BJ (cell line): ENCODE measurements at regions not wholly inside any gene's neighbourhood (a gene's known extent, or its start where the extent isn't known, plus 50 kb on each side); places are given as distances from the start of the nearest gene placed in this dataset.

Experiments
- CTCF ChIA-PET: fragments of 350-600 bp; formaldehyde crosslinking; extraction: SDS; loops from one replicate; lab custom pipeline; 2021; ENCODE audit warnings: antibody characterized with exemption, inconsistent platforms; lab: Yijun Ruan, JAX
- POLR2A ChIA-PET: fragments of 300-600 bp; sonication (Branson Sonifier 250); formaldehyde crosslinking; extraction: SDS; loops from one replicate; lab custom pipeline; 2021; ENCODE audit warnings: antibody characterized with exemption; lab: Charles Lee
- DNase-seq: peaks from one replicate; pipeline ENCODE4 v3.0.0-alpha.2; 2011; ENCODE audit warnings: low read depth
- H3K27me3 ChIP-seq: 2 replicates; pipeline ENCODE4 v1.6.0; 2011; ENCODE audit warnings: low read length; ENCODE audit not compliant: control insufficient read depth, insufficient read depth
- H3K36me3 ChIP-seq: 2 replicates; pipeline ENCODE4 v1.5.1; 2011; ENCODE audit warnings: low read length; ENCODE audit not compliant: control insufficient read depth, insufficient read depth
- H3K4me3 ChIP-seq: 2 replicates; pipeline ENCODE4 v1.5.1; 2011; ENCODE audit warnings: low read depth, mild to moderate bottlenecking, control low read depth, low read length
- TF ChIP-seq, protein P1 (sequence below): IDR thresholded peaks from 2 replicates; pipeline ENCODE4 v1.5.1; 2011; ENCODE audit warnings: low read depth, mild to moderate bottlenecking, control low read depth, inconsistent platforms, low read length, moderate library complexity; ENCODE audit not compliant: insufficient read depth

DNA sequence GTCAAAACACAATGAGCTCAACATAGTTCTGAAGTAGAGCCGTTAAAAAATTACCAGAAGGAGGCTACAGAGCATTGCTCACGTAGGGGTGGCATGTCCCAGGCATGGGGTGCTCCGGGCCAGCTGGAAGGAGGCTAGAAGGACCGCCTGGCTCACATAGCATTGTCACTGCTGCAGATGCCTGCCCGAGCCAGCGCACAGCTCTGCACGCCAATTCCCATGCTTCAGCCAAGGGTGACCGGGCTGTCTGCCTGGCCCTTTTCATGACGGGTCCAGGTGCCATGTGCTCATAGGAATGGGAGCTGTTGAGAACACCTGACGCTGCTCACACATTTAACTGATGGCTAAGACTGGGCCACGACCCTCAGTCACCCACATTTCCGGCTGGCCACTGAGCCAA, 228.9 kb upstream of the FOXF1 start:
- CTCF ChIA-PET, result no interaction called here
- no peak overlapping the region for H3K4me3 ChIP-seq
- POLR2A ChIA-PET, result interaction anchor here (0.6 kb wide), 1 partner anchor 236 kb away, joined by 3 read pairs; no protein-coding TSS in a partner anchor
- TF ChIP-seq, protein P1, sequence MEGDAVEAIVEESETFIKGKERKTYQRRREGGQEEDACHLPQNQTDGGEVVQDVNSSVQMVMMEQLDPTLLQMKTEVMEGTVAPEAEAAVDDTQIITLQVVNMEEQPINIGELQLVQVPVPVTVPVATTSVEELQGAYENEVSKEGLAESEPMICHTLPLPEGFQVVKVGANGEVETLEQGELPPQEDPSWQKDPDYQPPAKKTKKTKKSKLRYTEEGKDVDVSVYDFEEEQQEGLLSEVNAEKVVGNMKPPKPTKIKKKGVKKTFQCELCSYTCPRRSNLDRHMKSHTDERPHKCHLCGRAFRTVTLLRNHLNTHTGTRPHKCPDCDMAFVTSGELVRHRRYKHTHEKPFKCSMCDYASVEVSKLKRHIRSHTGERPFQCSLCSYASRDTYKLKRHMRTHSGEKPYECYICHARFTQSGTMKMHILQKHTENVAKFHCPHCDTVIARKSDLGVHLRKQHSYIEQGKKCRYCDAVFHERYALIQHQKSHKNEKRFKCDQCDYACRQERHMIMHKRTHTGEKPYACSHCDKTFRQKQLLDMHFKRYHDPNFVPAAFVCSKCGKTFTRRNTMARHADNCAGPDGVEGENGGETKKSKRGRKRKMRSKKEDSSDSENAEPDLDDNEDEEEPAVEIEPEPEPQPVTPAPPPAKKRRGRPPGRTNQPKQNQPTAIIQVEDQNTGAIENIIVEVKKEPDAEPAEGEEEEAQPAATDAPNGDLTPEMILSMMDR, result no peak
- no peak for DNase-seq
- peaks cover 48% of the 10 kb centered on the region for H3K27me3 ChIP-seq
- no peaks in the 10 kb centered on the region for H3K36me3 ChIP-seq

DNA sequence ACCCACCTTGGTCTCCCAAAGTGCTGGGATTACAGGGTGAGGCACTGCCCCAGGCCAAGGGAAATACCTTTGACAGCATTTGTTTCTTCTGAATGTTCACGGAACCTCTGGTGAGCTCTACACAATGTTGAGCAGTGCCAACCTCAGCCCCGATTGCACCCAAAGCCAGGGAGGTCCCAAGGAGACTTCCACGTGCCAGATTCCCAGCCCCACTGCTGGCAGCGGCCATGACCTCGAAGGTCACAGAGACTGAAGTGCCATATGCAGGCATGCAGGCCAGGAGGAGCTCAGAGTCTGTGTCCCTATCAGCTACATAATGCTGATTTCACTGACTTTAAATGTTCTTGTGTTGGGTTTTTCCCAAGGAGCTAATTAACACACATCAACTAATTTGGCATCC, 226.4 kb upstream of the FOXF1 start:
- H3K27me3 ChIP-seq, result peaks cover 56% of the 10 kb centered on the region

DNA sequence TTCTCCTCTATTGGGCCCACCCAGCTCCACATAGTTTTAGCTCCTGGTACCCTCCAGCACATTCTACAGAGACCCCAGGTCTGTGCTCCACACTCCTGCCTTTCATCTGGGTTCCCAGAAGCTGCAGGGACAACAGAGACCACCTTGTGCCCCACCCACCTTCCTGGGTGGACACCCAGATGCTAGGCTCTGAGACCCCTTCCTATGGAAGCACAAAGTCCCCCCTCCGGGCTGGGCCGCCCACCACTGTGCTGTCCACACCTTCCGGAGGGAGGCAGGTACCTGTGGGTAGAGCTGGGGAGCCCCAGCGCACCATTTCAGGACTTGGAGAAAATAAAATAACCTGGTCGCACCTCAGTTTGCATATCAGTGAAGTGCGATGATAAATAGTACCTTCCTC, 224.9 kb upstream of the FOXF1 start:
- peaks cover 67% of the 10 kb centered on the region for H3K27me3 ChIP-seq
- ChIA-PET CTCF (interaction anchor here (1.2 kb wide), 1 partner anchor 232 kb away, joined by 3 read pairs; no protein-coding TSS in a partner anchor), POLR2A (no interaction called here)
- TF ChIP-seq, protein P1, result no peak
- no peaks in the 10 kb centered on the region for H3K36me3 ChIP-seq
- DNase-seq, result no peak
- H3K4me3 ChIP-seq, result no peak overlapping the region

More for the DNA sequence above, 226.4 kb upstream of the FOXF1 start:
- ChIA-PET POLR2A (no interaction called here), CTCF (interaction anchor here (1.2 kb wide), 1 partner anchor 234 kb away, joined by 3 read pairs; no protein-coding TSS in a partner anchor)
- TF ChIP-seq, protein P1, result no peak
- DNase-seq, result no peak
- H3K4me3 ChIP-seq, result no peak overlapping the region
- no peaks in the 10 kb centered on the region for H3K36me3 ChIP-seq

DNA sequence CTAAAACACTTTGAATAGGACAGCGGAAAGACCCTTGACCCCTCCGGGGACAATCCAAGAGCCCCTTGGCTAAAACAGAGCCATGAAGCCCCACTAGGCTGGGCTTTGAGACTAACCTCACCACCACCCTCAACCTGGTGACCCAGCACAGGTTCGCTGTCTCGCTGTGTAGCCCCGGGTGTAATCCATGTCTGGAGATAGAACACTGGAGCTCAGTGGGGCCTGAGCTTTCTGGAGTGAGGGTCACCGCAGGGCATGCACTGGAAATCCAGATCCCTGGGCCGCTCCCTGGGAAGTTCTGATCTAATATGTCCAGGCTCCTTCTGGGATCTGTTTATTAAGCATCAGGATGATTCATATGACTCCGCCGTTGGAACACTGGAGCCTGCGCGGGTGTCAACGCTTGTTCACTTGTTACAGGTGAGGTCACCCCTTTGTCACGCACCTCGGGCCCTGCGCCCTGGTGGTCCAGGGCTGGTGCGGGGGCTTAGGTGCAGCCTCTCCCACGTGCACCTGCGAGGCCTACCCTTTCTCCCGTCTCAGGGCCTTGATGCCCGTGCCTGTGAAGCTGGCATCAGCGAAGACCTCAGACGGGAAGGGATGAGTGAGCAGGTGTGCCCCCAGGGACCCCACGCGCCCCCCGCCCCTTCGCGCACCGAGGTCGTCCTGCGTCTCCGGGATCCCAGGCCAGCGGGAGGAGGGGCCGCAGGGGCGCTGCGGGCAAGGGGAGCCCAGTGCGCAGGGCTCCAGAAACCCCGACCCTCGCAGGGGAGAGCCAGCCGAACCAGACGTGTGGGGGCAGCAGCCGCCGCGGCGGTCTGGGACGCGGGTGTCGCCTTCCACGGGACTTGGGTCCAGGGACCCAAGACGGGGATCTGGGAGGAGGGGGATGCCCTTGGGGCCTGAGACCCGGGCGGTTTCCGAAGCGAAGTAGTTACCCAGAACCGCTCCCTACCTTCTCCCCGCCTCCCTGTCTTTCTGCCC, 224.1 kb upstream of the FOXF1 start:
- Histone ChIP-seq H3K4me3 (no peak overlapping the region), H3K36me3 (no peaks in the 10 kb centered on the region), H3K27me3 (peaks cover 72% of the 10 kb centered on the region)
- DNase-seq, result no peak
- ChIA-PET CTCF (interaction anchor here (0.8 kb wide), 1 partner anchor 524 kb away, joined by 3 read pairs; no protein-coding TSS in a partner anchor), POLR2A (no interaction called here)
- TF ChIP-seq, protein P1, result no peak

DNA sequence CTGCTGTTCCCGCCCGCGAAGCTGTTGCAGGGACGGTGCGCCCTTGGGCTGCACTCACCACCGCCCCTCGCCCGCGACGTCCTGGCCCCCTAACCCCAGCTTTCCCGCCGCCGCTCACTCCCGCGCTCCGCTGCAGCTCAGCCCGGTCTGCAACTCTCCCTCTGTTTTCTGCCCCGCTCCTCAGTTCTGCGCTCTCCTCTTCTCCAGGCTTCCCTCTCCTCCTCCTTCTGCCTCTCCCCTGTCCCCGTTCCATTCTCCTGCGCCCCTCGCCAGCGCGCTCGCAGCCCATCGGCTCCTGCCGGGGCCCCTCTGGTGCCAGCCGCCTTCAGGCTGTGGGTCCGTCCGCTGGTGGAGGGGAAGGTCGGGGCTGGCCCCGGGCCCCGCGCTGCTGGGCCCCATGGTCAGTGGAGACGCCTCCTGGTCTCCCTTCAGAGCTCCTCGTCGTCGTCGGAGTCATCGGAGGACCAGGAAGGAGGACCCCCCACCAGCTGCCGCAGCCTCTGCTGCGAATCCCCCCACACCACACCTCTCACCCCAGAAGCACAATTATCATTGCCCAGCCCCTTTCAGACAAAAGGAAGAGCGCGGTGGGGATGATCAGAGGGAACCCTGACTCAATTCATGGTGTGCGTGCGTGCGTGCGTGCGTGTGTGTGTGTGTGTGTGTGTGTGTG, 223.2 kb upstream of the FOXF1 start:
- Histone ChIP-seq H3K4me3 (no peak overlapping the region), H3K36me3 (no peaks in the 10 kb centered on the region), H3K27me3 (peaks cover 70% of the 10 kb centered on the region)
- ChIA-PET POLR2A (no interaction called here), CTCF (interaction anchor here (0.8 kb wide), 1 partner anchor 525 kb away, joined by 3 read pairs; no protein-coding TSS in a partner anchor)
- TF ChIP-seq, protein P1, result no peak
- no peak for DNase-seq
